ENCODE measurements at regions not wholly inside any gene's neighbourhood (a gene's known extent, or its start where the extent isn't known, plus 50 kb on each side); places are given as distances from the start of the nearest gene placed in this dataset.

DNA sequence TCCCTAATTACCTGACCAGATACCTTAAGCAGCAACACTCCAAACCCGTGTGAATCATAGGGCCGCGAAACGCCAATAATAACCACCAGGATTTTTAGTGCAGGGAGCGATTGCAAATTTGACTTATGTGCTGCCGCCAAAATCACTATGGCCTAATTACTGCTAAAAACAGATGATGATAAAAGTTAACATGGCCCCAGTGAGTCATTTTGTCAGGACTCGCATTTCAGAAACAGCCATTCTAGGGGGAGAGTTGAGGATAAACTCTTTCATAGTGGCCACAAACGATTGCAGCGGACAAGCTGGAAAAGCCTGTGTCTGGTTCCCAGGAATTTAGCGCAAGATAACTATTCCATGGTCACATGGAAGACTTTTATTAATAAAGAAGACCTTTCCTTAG, 103.4 kb downstream of the HLX start:
- Histone ChIP-seq H3K4me3 (ENCODE audit: low read depth, low read length) (no peak overlapping the region), H3K36me3 (ENCODE audit: control insufficient read depth, insufficient read depth, low read length) (no peaks in the 10 kb centered on the region), H3K27me3 (ENCODE audit: control insufficient read depth, insufficient read depth, low read length) (no peaks in the 10 kb centered on the region)
- POLR2A ChIA-PET: no interaction called here
- DNase-seq (ENCODE audit: low read depth): no peak
- TF ChIP-seq, protein P1, sequence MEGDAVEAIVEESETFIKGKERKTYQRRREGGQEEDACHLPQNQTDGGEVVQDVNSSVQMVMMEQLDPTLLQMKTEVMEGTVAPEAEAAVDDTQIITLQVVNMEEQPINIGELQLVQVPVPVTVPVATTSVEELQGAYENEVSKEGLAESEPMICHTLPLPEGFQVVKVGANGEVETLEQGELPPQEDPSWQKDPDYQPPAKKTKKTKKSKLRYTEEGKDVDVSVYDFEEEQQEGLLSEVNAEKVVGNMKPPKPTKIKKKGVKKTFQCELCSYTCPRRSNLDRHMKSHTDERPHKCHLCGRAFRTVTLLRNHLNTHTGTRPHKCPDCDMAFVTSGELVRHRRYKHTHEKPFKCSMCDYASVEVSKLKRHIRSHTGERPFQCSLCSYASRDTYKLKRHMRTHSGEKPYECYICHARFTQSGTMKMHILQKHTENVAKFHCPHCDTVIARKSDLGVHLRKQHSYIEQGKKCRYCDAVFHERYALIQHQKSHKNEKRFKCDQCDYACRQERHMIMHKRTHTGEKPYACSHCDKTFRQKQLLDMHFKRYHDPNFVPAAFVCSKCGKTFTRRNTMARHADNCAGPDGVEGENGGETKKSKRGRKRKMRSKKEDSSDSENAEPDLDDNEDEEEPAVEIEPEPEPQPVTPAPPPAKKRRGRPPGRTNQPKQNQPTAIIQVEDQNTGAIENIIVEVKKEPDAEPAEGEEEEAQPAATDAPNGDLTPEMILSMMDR (IDR thresholded peaks at IDR 0.05; ENCODE audit: insufficient read depth, low read depth, low read length): no peak
- CTCF ChIA-PET: no interaction called here

DNA sequence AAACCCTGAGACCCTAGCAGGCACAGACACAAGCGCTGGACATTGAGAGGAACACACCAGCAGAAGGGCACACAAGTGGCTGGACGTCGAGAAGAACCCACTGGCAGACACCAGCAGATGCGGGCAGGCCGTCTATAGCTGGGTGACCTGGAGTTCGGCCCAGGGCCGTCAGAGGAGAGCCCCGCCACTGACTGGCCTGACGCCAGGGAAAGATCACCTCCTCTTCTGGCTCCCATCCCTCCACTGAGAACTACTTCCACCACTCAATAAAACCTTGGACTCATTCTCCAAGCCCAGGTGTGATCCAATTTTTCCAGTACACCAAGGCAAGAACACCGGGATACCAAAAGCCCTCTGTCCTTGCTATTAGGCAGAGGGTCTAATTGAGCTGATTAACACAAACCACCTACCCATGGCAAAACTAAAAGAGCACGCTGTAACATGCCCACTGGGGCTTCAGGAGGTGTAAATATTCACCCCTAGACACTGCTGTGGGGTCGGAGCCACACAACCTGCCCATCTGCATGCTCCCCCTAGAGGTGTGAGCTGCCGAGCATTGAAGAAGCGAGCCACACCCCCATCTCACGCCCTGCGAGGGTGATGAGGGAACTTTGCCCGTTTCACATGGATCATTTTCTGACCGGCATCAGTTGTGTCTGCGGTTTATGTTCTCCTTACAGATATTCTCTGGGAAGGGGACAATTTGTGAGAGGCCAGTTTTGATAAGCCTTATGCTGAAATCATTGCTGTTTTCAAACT, 104.8 kb downstream of the HLX start:
- ChIA-PET CTCF (no interaction called here), POLR2A (no interaction called here)
- DNase-seq (ENCODE audit: low read depth): no peak
- Histone ChIP-seq H3K36me3 (ENCODE audit: control insufficient read depth, insufficient read depth, low read length) (no peaks in the 10 kb centered on the region), H3K27me3 (ENCODE audit: control insufficient read depth, insufficient read depth, low read length) (no peaks in the 10 kb centered on the region), H3K4me3 (ENCODE audit: low read depth, low read length) (no peak overlapping the region)
- TF ChIP-seq, protein P1 (IDR thresholded peaks at IDR 0.05; ENCODE audit: insufficient read depth, low read depth, low read length): peak; percentile 7; the same call in 1 of the 2 replicates

GRCh38 chr1:220990427-220991339, 111.4 kb downstream of the HLX start:
- Histone ChIP-seq H3K4me3 (ENCODE audit: low read depth, low read length) (no peak overlapping the region), H3K27me3 (ENCODE audit: control insufficient read depth, insufficient read depth, low read length) (no peaks in the 10 kb centered on the region), H3K36me3 (ENCODE audit: control insufficient read depth, insufficient read depth, low read length) (no peaks in the 10 kb centered on the region)
- POLR2A ChIA-PET: no interaction called here
- no peak for DNase-seq (ENCODE audit: low read depth)
- CTCF ChIA-PET: interaction anchor here (0.6 to 1.1 kb wide), 4 partner anchors 10 to 646 kb away, joined by 3 to 4 read pairs (median 3); no protein-coding TSS in a partner anchor
- TF ChIP-seq, protein P1 (IDR thresholded peaks at IDR 0.05; ENCODE audit: insufficient read depth, low read depth, low read length): peak; percentile 28; the same call in 1 of the 2 replicates

DNA sequence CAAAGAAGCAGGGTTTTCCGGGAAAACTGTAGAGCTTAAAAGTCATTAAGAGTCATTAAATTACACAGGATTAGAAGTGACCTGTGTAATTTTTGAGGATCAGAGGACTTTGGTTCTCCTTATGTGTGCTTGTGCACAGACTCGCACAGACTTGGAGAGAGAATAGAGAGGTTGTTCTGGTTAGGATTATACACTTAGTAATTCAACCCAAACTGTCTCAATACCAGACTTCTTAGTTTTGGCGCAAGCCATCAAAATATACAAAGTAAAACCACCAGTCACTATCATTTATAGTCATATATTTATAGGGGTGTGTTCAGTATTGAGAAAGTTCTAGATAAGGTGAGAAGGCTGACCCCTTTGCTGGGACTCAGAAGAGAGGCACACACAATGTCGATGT, 112.3 kb downstream of the HLX start:
- Histone ChIP-seq H3K27me3 (ENCODE audit: control insufficient read depth, insufficient read depth, low read length) (no peaks in the 10 kb centered on the region), H3K4me3 (ENCODE audit: low read depth, low read length) (no peak overlapping the region), H3K36me3 (ENCODE audit: control insufficient read depth, insufficient read depth, low read length) (no peaks in the 10 kb centered on the region)
- DNase-seq (ENCODE audit: low read depth): no peak
- TF ChIP-seq, protein P1 (IDR thresholded peaks at IDR 0.05; ENCODE audit: insufficient read depth, low read depth, low read length): no peak
- ChIA-PET POLR2A (interaction anchor here (0.6 kb wide), 2 partner anchors 102 to 400 kb away, joined by 3 read pairs; no protein-coding TSS in a partner anchor), CTCF (interaction anchor here (0.6 to 1.1 kb wide), 4 partner anchors 11 to 84 kb away, joined by 3 read pairs; no protein-coding TSS in a partner anchor)

Measured in BJ (cell line).